Heart left ventricle (tissue), 16 donors: ENCODE measurements at regions not wholly inside any gene's neighbourhood (a gene's known extent, or its start where the extent isn't known, plus 50 kb on each side); places are given as distances from the start of the nearest gene placed in this dataset.

ENCODE experiments used
- ATAC-seq, 4 donors: fragments of 200-7000 bp; cut with Tn5 transposase; one replicate each; pipeline ENCODE4 v1.9.1; 2020 to 2022; ENCODE audit warnings: moderate library complexity in 4 of 4, mild to moderate bottlenecking in 3 of 4, moderate number of reproducible peaks in 1 of 4
- DNase-seq, 5 donors: peaks; one replicate each; pipeline ENCODE4 v3.0.0-alpha.2; 2020
- H3K27ac ChIP-seq, 12 donors: fragments of 200-600 bp; sonication (generic) in 4 of 12; one replicate each; pipeline versions ENCODE4 v1.5.0 to v1.8.0; 2016 to 2022; ENCODE audit warnings: mild to moderate bottlenecking in 2 of 12
- H3K27me3 ChIP-seq, 9 donors: fragments of 200-600 bp; sonication (generic) in 2 of 9; one replicate each; pipeline versions ENCODE4 v1.5.1 to v1.8.0; 2016 to 2022; ENCODE audit warnings: mild to moderate bottlenecking in 3 of 9
- H3K36me3 ChIP-seq, 9 donors: fragments of 200-600 bp; sonication (generic) in 2 of 9; one replicate each; pipeline versions ENCODE4 v1.5.0 to v1.8.0; 2018 to 2022; ENCODE audit warnings: mild to moderate bottlenecking in 2 of 9
- H3K4me1 ChIP-seq, 12 donors: fragments of 200-600 bp; sonication (generic) in 4 of 12; one replicate each; pipeline versions ENCODE4 v1.5.0 to v1.8.0; 2016 to 2022; ENCODE audit warnings: mild to moderate bottlenecking in 3 of 12
- H3K4me3 ChIP-seq, 12 donors: fragments of 200-600 bp; sonication (generic) in 4 of 12; one replicate each; pipeline versions ENCODE4 v1.5.0 to v1.8.0; 2017 to 2022; ENCODE audit warnings: mild to moderate bottlenecking in 9 of 12, moderate library complexity in 4 of 12
- H3K9me3 ChIP-seq, 12 donors: fragments of 200-600 bp; sonication (generic) in 4 of 12; one replicate each; pipeline versions ENCODE4 v1.5.0 to v1.8.0; 2016 to 2022; ENCODE audit warnings: mild to moderate bottlenecking in 1 of 12
- CTCF ChIP-seq, 12 donors: fragments of 200-600 bp; sonication (generic) in 4 of 12; IDR thresholded peaks; one replicate each; pipeline versions ENCODE4 v1.5.0 to v1.8.0; 2018 to 2022; ENCODE audit warnings: antibody characterized with exemption in 12 of 12, mild to moderate bottlenecking in 5 of 12
- POLR2A ChIP-seq, 2 donors: fragments of 450-650 bp; IDR thresholded peaks; one replicate each; pipeline ENCODE4 v1.6.1; 2017; ENCODE audit warnings: antibody characterized with exemption in 2 of 2, mild to moderate bottlenecking in 2 of 2, moderate library complexity in 2 of 2
- WGBS, 4 donors: extraction: QIAGEN DNeasy Blood & Tissue Kit in 2 of 4; methylation state at CpG; one replicate each; pipeline versions ENCODE4 v1.1.5 to v1.1.7; 2013 to 2018; 5-methylcytosine and 5-hydroxymethylcytosine counted together
- intact Hi-C, 10 donors: fragments of 100-400 bp; cut with DNase I; formaldehyde crosslinking; loops; one replicate each; pipeline versions ENCODE4 v1.11.1 to v1.14.2; 2022
- donor health status: ischemic (EF 13 %, LVEDD 7.1; RV severe dilation, severe dysfunction).
- donor health status: healthy with polysubstance abuse.
- donor health status: DM: no; HTN: yes; CAD: no.
- donor health status: DM: no; HTN: no; CAD: no.
- donor health status: ischemic (EF 25% LVEDD 6.9; RV normal size, moderate dysfunction).
- donor health status: ischemic (EF 25% LVEDD 5.7; RV mildly dilated, moderate dysfunction).
- donor health status: healthy.
- donor health status: DM: yes; HTN: yes; CAD: no.
- donor health status: ischemic (EF 35%, LVEDD 5.7; RV mildly dilated, moderate dysfunction).
- donor health status: nonischemic (EF 11% LVEDD 7.7; RV severe dilation, severe dysfunction).
- donor health status: DM: yes; HTN: yes; CAD: no.
- donor health status: PGD.
- donor health status: ischemic (EF 29% LVEDD 5.4; RV normal size, mild dysfunction).
- donor health status: nonischemic (EF 23%, LVEDD 6.1; RV moderate dilation, normal function).

GRCh38 chr3:193882091-193882490 lies 253.9 kb upstream of the HES1 start:
- H3K4me3 ChIP-seq: no peak overlapping the region
- no peak for TF ChIP-seq CTCF (IDR thresholded peaks at IDR 0.05)
- TF ChIP-seq POLR2A (IDR thresholded peaks at IDR 0.05): no peak
- peaks cover 0 to 14% (median 0%) of the 10 kb centered on the region in 12 donors for H3K9me3 ChIP-seq
- intact Hi-C loops: no loop called here
- no peak for ATAC-seq
- WGBS, 4 donors: 92 to 96% (median 95%) methylated on average over 6 of the region's 6 CpGs
- no peaks in the 10 kb centered on the region for H3K36me3 ChIP-seq
- H3K4me1 ChIP-seq: no peaks in the 10 kb centered on the region
- no peak overlapping the region for H3K27ac ChIP-seq
- peaks cover 0 to 3% (median 0%) of the 10 kb centered on the region in 9 donors for H3K27me3 ChIP-seq
- DNase-seq: no peak

- DNase-seq: no peak
- intact Hi-C loops: no loop called here
- no peak for ATAC-seq
- WGBS, 4 donors: 84 to 94% (median 89%) methylated on average over 3 of the region's 3 CpGs
- Histone ChIP-seq H3K27me3 (peaks cover 0 to 3% (median 0%) of the 10 kb centered on the region in 9 donors), H3K27ac (no peak overlapping the region), H3K4me1 (no peaks in the 10 kb centered on the region), H3K36me3 (no peaks in the 10 kb centered on the region), H3K9me3 (peaks cover 0 to 14% (median 0%) of the 10 kb centered on the region in 12 donors), H3K4me3 (no peak overlapping the region)
- no peak for TF ChIP-seq CTCF (IDR thresholded peaks at IDR 0.05)
- no peak for TF ChIP-seq POLR2A (IDR thresholded peaks at IDR 0.05)
These were observed 252.4 kb upstream of the HES1 start for GRCh38 chr3:193883551-193883950.

DNA sequence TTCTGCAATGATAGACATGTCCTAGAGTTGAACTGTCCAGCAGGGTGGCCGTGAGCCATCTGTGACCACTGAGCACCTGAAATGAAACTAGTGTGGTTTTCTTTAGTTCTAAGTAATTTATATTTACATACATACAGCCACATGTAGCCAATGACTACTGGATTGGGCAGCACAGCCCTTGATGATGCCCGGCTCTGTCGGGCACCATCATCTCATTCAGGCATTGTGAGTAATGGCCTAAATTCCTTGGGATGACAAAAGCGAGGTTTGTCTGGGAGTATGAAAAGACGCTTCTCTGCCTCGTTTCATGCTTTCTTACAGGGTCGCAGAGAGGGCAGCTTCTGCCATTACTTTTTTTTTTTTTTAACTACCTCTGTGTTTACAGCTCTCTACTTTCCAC lies 251.9 kb upstream of the HES1 start:
- ATAC-seq (no peak), DNase-seq (no peak)
- H3K4me1 ChIP-seq: no peaks in the 10 kb centered on the region
- peaks cover 0 to 3% (median 0%) of the 10 kb centered on the region in 9 donors for H3K27me3 ChIP-seq
- no peak overlapping the region for H3K4me3 ChIP-seq
- no peak overlapping the region for H3K27ac ChIP-seq
- no peaks in the 10 kb centered on the region for H3K36me3 ChIP-seq
- TF ChIP-seq POLR2A (IDR thresholded peaks at IDR 0.05) (no peak), CTCF (IDR thresholded peaks at IDR 0.05) (no peak)
- peaks cover 0 to 14% (median 0%) of the 10 kb centered on the region in 12 donors for H3K9me3 ChIP-seq
- intact Hi-C loops: no loop called here
- WGBS, 4 donors: 90 to 98% (median 92%) methylated on average over 7 of the region's 7 CpGs

GRCh38 chr3:193884652-193885051 lies 251.3 kb upstream of the HES1 start:
- Histone ChIP-seq H3K36me3 (no peaks in the 10 kb centered on the region), H3K4me1 (no peaks in the 10 kb centered on the region), H3K4me3 (no peak overlapping the region), H3K27me3 (peaks cover 0 to 3% (median 0%) of the 10 kb centered on the region in 9 donors), H3K27ac (no peak overlapping the region), H3K9me3 (peaks cover 0 to 14% (median 0%) of the 10 kb centered on the region in 12 donors)
- 94 to 98% (median 97%) methylated on average over 4 of the region's 4 CpGs for WGBS, 4 donors
- ATAC-seq (no peak), DNase-seq (no peak)
- TF ChIP-seq POLR2A (IDR thresholded peaks at IDR 0.05) (no peak), CTCF (IDR thresholded peaks at IDR 0.05) (no peak)
- intact Hi-C loops: no loop called here
